ENCODE measurements at regions not wholly inside any gene's neighbourhood (a gene's known extent, or its start where the extent isn't known, plus 50 kb on each side); places are given as distances from the start of the nearest gene placed in this dataset.
A peak's percentile ranks its signal among the peaks of the same experiment; 100 is the strongest.

DNA sequence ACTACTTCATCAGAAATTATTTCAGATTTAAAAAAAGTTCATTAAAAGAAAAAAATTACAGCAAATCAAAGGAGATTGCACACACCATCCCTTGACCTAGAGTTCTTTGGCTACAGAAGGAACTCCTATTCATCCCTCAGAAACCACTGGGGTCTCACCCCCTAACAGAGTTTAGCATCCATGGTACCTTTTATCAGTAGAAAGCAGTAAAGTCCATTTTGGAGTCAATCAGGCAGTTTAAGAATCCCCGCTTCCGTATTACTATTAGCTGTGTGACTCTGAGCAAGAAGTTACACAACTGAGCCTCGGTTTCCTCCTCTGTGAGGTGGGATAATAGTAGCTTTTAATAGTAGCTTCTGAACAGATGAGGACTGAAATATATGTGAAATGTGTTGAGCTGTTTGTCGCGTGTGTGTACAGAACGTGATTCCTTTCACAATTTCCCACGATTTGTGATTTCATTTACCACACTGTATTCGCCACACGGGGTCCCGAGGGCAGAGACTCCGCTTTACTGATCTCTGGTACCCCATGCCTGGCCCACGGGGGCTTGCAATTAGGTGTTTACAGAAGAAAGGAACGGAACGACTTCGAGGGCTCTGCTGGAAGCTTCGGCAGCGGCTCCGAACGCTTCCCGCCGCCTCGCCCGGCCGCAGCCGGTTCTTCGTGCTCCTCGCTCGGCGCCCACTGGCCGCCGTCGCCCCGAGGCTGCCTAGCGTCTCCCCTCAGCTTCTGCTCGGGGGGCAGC is 72.5 kb upstream of the ZBED5 start:
- DNase-seq (ENCODE audit: low spot score): peak; percentile 8

DNA sequence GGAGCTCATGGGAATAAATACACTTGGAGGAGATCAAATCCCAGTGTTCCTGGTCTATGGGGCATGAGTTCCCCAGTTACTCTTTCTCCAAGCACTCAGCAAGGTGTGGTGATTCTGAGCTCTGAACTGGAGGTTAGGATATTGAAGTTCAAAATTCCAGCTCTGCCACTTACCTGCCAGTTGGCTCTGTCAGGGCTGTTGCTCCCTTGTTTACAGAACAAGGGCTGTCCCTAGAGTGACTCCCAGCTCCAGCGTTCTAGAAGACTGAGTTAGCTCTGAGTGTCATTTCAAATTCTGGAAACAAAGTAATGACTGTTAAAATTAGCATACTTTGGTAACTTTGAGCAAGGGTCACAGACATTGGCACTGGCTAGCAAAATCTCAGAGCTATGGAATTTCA is 69.7 kb upstream of the ZBED5 start:
- no peak for DNase-seq (ENCODE audit: low spot score)

- DNase-seq (ENCODE audit: low spot score): no peak
These were observed 69.0 kb upstream of the ZBED5 start for GRCh38 chr11:10926801-10927211.

DNA sequence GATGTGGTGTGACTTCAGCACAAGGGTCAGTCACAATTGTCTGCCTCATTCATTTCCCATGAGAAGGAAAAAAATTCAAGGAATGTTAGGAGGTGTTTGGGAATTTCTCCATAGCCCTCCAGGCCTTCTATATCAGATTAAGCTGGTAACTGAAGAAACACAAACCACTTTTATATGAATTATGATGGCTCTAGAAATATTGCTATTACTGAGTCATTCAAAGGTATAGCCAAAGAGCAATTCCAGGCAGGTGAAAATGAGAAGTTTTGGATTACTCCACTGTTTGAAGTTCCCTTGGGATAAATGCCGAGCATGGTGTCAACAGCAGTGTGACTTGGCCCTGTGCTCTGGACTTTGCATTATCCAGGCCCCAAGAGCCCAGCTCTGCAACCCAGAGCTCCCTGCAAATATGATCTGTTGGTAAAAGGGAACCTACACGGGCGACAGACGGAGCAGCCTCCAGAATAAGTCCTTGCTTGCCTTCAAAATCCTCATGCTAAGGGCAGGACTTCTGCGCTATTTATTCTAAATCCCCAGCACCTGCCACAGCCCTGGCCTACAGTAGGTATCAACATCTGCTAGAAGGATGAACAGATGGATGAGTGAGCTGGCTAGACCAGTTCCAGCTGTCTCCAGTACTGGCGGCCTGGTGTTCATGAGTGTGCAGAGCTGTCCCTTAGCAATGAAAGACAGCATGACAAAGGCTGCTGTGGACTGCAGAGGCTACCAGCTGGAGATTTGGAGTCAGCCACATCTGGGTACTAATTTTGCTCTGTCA is 67.5 kb upstream of the ZBED5 start:
- no peak for DNase-seq (ENCODE audit: low spot score)

DNA sequence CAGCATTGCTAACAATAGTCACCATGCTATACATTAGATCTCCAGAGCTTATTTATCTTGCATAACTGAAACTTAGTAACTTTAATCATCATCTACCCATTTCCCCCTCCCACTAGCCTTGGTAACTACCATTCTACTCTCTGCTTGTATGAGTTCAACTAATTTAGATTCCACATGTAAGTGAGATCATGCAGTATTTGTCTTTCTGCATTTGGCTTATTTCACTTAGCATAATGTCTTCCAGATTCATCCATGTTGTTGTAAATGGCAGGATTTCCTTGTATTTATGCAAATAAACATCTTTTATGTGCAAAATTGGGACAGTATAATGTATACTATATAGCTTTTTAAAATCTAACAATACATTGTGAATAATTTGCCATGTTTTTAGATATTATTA is 66.0 kb upstream of the ZBED5 start:
- no peak for DNase-seq (ENCODE audit: low spot score)

DNA sequence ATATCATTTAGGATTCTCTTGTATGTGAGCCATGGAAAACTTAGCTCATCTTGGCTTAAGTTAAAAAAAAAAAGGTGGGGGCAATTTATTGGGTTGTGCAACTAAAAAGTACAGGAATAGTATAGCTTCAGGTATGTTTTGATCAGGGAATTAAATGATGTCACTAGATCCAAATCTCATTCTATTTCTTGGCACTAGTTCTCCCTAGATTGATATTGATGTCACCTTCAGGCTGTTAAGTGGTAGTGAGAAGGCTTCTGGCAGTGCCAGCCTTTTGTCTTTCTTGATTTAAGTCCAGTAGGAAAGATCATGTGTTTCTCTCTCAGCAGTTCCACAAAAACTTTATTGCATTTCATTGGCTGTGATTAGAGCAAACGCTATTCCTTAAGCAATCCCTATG is 65.0 kb upstream of the ZBED5 start:
- no peak for DNase-seq (ENCODE audit: low spot score)

- DNase-seq (ENCODE audit: low spot score): no peak
These were observed 63.0 kb upstream of the ZBED5 start for GRCh38 chr11:10920875-10921274.

- DNase-seq (ENCODE audit: low spot score): no peak
These were observed 62.4 kb upstream of the ZBED5 start for GRCh38 chr11:10920205-10920604.

GRCh38 chr11:10918698-10919097 is 60.8 kb upstream of the ZBED5 start:
- no peak for DNase-seq (ENCODE audit: low spot score)

GRCh38 chr11:10918275-10918674 is 60.4 kb upstream of the ZBED5 start:
- DNase-seq (ENCODE audit: low spot score): no peak

DNA sequence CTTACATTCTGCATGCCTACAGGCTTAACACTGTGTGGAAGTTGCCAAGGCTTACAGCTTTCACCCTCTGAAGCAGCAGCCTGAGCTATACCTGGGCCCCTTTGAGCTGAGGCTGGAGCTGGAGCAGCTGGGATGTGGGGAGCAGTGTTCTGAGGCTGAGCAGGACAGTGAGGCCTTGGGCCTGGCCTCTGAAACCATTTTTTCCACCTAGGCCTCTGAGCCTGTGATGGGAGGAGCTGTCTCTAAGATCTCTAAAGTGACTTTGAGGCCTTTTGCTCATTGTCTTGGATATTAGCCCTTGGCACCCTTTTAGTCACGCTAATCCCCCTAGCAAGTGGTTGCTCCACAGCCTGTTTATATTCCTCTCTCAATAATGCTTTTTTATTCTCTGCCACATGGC is 59.9 kb upstream of the ZBED5 start:
- no peak for DNase-seq (ENCODE audit: low spot score)

DNA sequence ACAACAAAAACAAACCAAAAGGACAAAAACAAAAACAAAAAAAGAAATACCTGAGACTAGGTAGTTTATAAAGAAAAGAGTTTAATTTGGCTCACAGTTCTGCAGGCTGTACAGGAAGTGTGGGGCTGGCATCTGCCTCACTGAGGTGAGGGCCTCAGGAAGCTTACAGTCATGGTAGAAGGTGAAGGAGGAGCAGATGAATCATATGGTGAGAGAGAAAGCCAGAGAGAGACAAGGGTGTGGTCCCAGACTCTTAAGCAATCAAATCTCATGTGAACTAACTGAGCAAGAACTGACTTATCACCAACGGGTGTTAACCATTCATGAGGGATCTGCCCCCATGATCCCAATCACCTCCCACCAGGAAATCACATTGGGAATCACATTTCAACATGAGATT is 58.8 kb upstream of the ZBED5 start:
- no peak for DNase-seq (ENCODE audit: low spot score)

GRCh38 chr11:10914050-10914449 is 56.2 kb upstream of the ZBED5 start:
- no peak for DNase-seq (ENCODE audit: low spot score)

DNA sequence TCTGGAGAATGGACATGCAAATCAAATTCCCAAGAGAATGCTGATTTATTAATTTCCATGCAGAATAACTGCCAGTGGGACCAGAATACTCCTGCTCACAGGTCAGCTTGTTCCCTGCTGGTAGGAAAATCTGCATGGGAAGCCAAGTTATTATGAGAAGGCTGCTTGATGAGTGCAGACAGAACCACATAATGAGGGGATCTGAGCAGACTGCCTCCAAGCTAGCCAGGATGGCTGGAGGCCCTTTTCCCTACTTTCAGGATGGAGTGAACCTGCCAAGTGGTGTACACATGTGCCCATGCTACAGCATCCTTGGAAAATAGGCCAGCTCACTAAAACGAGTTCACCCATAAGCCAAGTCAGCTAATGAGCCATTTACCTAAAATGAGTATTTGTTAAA is 55.2 kb upstream of the ZBED5 start:
- no peak for DNase-seq (ENCODE audit: low spot score)

GRCh38 chr11:10911907-10912306 is 54.1 kb upstream of the ZBED5 start:
- DNase-seq (ENCODE audit: low spot score): no peak

DNA sequence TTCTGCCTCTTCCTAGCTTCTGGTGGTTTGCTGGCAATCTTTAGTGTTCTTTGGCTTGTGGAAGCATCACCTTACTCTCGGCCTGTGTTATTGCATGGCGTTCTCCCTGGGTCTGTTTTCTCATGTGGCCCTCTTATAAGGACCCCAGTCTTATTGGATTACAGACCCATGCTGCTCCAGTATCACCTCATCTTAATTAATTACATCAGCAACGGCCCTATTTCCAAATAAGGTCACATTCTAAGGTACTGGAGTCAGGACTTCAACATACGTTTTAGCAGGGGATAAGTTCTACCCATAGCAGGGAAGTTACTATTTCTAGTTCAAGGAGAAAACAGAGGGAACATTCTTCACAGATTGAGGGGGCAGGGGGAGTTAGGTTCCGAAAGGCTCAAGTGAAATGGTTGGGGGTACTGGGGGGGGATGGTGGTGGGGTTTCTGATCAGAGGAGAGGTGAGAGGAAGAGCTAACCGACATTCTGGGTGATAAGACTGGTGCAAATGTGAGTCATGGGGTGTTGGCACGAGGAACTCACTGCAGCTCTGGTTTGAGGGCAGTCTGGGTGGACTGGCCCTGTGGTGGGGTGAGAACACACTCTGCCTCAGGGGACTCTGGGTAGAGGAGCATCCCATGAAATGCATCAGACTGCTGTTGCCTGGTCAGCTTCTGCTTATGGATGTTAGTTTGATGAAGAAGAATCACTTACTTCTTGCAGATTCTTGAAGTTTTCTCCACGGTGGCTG is 51.5 kb upstream of the ZBED5 start:
- no peak for DNase-seq (ENCODE audit: low spot score)

DNA sequence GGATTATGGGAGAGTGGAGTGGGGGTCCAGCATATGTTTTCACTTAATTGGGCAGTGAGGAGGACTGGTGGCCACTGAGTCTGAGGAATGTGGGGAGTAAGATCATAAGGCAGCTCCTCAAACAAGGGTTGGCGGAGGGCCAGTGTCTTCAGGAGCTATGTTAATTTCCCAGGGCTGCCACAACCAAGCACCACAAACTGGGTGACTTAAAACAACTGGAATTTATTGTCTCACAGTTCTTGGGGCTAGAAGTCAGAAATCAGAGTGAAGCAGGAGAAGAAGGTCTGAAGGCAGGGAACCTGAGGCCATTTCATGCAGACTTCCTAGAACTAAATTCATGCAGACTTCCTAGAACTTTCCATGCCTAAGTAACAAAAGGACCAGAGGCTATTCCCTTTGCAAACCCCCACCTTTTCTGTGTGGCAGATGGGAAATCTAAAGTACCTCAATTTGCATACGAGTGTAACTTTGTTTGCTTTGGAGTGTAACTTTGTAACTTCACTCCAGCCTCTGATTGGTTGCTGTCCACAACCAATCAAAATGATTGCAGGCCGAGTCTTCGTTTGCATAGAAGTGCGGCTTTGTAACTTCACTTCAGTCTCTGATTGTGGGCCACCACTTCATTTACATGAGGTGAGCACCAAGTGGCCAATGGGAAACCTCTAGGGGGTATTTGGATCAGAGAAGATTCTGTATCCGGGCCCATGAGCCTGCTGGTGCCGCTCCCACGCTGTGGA is 50.5 kb upstream of the ZBED5 start:
- DNase-seq (ENCODE audit: low spot score): no peak

All from HuH-7.5 (cell line).